ENCODE measurements at regions not wholly inside any gene's neighbourhood (a gene's known extent, or its start where the extent isn't known, plus 50 kb on each side); places are given as distances from the start of the nearest gene placed in this dataset.

GRCh38 chr3:46087871-46088270 lies 60.6 kb upstream of the XCR1 start:
- TF ChIP-seq CTCF (IDR thresholded peaks at IDR 0.05) (peak in 3 of 6 experiments; percentile 5 to 22 (median 12)), POLR2A (IDR thresholded peaks at IDR 0.05) (no peak)

Measured in esophagus squamous epithelium (tissue), 4 donors.